GM18867 (cell line): ENCODE measurements at regions not wholly inside any gene's neighbourhood (a gene's known extent, or its start where the extent isn't known, plus 50 kb on each side); places are given as distances from the start of the nearest gene placed in this dataset.

ENCODE experiments used
- ATAC-seq: cut with Tn5 transposase; IDR thresholded peaks from one replicate; pipeline ENCODE4 v1.9.1; 2021; ENCODE audit warnings: mild to moderate bottlenecking, moderate library complexity; ENCODE audit not compliant: unreplicated experiment

- ATAC-seq, result no peak
Observed at GRCh38 chr18:49663899-49664890, 102.3 kb downstream of the LIPG start.

- ATAC-seq, result no peak
Observed at GRCh38 chr18:49662506-49662905, 100.6 kb downstream of the LIPG start.

- ATAC-seq, result no peak
Observed at GRCh38 chr18:49658823-49659404, 97.1 kb downstream of the LIPG start.

GRCh38 chr18:49656073-49656692, 94.3 kb downstream of the LIPG start:
- no peak for ATAC-seq

GRCh38 chr18:49655266-49656072, 93.6 kb downstream of the LIPG start:
- no peak for ATAC-seq

- ATAC-seq, result no peak
Observed at GRCh38 chr18:49654347-49654746, 92.5 kb downstream of the LIPG start.

DNA sequence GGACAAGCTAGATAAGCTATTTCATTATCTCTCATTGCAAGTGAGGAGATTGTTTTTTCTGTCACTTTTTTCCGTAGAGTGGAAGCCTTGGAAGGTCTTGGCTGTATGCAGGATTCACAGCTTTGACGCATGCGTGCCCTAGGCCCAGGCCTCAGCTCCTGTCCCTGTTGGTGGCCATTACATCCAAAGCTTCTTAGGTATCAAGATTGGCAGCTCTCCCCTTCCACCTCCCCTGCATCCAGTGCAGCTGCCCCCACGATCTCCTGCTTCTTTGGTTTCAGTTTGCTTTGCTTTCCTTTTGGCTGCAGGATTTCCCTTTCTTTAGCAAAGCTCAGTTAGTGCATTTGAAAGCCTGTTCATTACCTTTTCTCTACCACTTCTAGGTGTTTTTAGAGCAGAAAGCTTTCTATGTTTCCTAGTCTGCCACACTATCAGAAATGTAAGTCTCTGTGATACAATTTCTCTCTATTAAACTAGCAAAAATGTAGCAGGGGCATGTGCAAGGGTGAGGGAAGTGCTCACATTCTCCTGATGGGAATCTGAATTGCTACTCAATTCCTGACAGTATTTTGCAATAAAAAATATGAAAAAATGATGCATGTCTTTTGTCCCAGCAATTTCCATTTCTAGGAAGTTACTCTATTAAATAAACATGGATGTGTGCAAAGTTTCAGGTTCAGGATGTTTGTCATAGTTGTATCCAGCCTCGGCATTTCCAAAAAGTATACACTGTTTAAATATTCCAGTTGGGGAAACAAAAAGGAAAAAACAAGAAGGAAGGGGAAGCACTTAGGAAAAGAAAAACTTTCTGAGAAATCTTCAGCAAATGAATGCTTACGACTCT, 91.2 kb downstream of the LIPG start:
- ATAC-seq, result no peak

DNA sequence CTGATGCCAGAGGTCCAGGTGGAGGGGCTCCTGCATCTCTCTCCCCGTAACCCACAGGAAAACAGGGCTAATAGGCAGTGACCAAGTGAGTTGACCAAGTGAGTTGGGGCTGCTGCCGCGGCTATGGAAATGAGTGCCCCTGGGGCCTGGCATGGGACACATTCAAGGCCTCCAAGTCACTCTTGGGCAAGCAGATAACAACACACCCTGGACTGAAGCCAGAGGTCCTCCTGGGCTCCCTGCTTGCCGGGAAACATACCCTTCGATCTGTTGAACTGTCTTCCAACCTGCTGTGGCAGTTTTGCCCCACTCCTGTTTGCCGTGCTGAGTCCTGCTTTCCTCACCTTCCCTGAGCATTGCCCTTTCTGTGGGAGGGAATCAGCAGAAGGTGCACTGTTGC, 89.2 kb downstream of the LIPG start:
- ATAC-seq, result no peak

DNA sequence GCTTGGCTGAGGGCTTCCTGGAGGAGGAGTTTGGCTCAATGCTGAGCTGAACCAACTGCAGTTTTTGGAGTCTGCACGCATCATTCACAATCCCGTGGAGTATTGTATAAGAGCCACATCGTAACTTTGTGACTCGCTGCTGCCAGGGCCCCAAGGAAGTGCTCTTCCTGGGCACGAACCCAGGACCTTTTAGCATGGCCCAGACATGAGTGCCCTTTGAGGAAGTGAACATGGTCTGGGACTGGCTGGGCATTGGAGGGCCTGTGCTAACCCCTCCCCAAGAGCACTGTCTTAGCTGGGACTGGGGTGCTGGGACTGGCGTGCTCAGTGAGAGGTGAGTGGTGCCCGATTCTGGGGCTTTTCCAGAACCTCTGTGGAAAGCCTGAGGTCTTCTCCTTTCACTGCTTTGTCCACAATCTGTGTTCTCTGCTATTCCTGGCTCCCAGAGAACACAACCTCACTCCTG, 88.6 kb downstream of the LIPG start:
- no peak for ATAC-seq

GRCh38 chr18:49648811-49649210, 87.0 kb downstream of the LIPG start:
- no peak for ATAC-seq
